Neural crest cell (in vitro differentiated cells): ENCODE measurements at regions not wholly inside any gene's neighbourhood (a gene's known extent, or its start where the extent isn't known, plus 50 kb on each side); places are given as distances from the start of the nearest gene placed in this dataset.

Experiments
- DNase-seq: peaks from one replicate; pipeline ENCODE4 v3.0.0; 2021; ENCODE audit warnings: low read depth, mixed read lengths, low spot score
- H3K27ac Mint-ChIP-seq: one replicate; pipeline ENCODE4 v1.8.0; 2021; ENCODE audit warnings: mild to moderate bottlenecking, mixed read lengths; ENCODE audit not compliant: unreplicated experiment
- H3K27me3 Mint-ChIP-seq: 2 replicates; pipeline ENCODE4 v1.8.0; 2021; ENCODE audit warnings: low read depth, mild to moderate bottlenecking, mixed read lengths
- H3K36me3 Mint-ChIP-seq: 2 replicates; pipeline ENCODE4 v1.8.0; 2021; ENCODE audit warnings: low read depth, mild to moderate bottlenecking, mixed read lengths
- H3K4me1 Mint-ChIP-seq: 2 replicates; pipeline ENCODE4 v1.8.0; 2021; ENCODE audit warnings: mixed read lengths
- H3K4me3 Mint-ChIP-seq: one replicate; pipeline ENCODE4 v1.8.0; 2021; ENCODE audit warnings: mild to moderate bottlenecking, mixed read lengths
- H3K9me3 Mint-ChIP-seq: 2 replicates; pipeline ENCODE4 v1.8.0; 2021; ENCODE audit warnings: mixed read lengths
- TF ChIP-seq, protein P1 (sequence below): fragments of 200-600 bp; sonication (generic); conservative IDR thresholded peaks from 2 replicates; pipeline ENCODE4 v1.5.0; 2021; ENCODE audit warnings: antibody characterized with exemption, mild to moderate bottlenecking

DNA sequence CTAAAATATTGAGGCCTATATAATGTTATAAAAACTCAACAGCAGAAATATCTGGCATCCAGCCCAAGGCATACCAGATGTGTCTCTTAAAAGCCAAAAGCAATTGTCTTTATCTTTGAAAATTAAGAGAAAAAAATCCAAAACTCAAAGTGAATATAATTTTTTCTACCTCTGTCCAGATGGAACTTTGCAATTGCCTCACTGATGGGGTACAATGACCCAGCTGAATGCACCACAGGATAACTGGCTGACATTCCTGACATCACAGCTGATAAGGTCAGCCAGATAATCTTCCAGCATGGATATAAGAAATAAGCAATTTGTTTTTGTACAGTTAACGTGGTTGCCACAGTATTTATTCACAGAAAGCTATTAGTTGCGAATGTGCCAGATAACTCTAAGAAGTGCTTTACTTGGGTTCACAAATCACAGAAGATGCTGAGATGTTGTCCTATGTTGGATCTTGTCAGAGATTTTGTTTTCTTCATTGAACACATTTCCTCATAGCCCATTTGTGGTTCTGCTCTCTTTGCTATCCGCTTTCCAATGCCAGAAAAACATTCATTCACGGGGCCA, 566.9 kb upstream of the CCDC54 start:
- Mint-ChIP-seq H3K27ac (no peak overlapping the region), H3K27me3 (no peaks in the 10 kb centered on the region), H3K4me1 (no peaks in the 10 kb centered on the region), H3K4me3 (no peak overlapping the region), H3K9me3 (no peaks in the 10 kb centered on the region), H3K36me3 (no peaks in the 10 kb centered on the region)
- DNase-seq: no peak
- TF ChIP-seq, protein P1, sequence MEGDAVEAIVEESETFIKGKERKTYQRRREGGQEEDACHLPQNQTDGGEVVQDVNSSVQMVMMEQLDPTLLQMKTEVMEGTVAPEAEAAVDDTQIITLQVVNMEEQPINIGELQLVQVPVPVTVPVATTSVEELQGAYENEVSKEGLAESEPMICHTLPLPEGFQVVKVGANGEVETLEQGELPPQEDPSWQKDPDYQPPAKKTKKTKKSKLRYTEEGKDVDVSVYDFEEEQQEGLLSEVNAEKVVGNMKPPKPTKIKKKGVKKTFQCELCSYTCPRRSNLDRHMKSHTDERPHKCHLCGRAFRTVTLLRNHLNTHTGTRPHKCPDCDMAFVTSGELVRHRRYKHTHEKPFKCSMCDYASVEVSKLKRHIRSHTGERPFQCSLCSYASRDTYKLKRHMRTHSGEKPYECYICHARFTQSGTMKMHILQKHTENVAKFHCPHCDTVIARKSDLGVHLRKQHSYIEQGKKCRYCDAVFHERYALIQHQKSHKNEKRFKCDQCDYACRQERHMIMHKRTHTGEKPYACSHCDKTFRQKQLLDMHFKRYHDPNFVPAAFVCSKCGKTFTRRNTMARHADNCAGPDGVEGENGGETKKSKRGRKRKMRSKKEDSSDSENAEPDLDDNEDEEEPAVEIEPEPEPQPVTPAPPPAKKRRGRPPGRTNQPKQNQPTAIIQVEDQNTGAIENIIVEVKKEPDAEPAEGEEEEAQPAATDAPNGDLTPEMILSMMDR: no peak

DNA sequence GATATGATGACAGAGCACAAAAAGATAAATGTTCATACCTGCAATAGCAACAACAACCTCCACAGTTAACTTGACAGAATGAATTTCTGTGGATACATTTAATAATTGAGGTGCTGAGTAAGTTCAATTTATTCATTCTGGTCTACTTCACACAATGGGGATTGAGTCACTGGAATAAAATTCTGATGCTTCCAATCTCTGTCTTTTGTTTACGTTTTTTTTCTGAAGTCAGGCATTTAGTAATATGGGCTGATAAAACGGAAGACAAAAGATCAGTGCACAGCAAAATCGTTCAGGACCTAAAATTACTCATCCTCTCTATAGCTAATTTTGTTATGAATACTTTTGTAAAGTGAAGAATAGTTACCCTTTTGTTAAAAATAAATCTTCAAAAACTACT, 565.9 kb upstream of the CCDC54 start:
- TF ChIP-seq, protein P1: no peak
- Mint-ChIP-seq H3K9me3 (no peaks in the 10 kb centered on the region), H3K36me3 (no peaks in the 10 kb centered on the region), H3K27me3 (no peaks in the 10 kb centered on the region), H3K4me3 (no peak overlapping the region), H3K4me1 (no peaks in the 10 kb centered on the region), H3K27ac (no peak overlapping the region)
- no peak for DNase-seq

DNA sequence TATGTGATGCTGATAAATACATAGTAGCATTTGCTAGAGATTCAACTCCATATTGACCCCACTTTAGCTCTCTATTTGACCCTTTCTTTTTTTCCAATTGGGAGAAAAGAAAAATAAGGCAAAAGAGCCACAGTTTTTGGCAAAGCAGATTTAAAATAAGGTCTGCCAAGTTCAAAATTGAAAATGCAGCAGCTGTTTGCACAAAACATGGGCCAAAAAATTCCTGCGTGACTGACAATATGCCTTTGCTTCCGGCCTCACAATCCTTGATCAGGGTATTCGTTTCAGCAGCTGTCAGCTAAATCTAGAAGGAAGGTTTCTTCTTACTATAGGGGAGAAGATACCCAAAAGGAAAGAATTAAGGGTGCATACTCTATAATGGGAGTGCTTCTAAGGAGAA, 563.5 kb upstream of the CCDC54 start:
- H3K4me3 Mint-ChIP-seq: no peak overlapping the region
- TF ChIP-seq, protein P1: no peak
- H3K27ac Mint-ChIP-seq: no peak overlapping the region

DNA sequence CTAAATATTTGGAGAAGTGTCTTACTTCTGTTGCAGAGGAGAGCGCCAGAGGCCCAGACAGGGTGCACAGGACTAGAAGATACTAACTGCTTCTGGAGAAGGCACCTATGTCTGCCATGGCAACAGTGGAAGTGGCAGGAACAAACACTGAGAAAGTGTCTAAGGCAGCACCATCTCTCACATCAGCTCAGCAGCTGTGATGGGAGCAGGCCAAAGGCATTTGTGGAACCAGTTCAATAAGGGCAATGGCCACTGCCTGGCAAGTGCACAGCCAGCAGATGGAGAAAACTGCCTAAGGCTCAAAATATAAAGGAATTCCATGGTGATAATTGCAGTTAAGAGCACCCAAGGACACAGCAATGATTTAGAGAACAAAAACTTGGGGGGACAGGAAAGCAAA, 563.0 kb upstream of the CCDC54 start:
- no peak for DNase-seq
- H3K4me3 Mint-ChIP-seq: no peak overlapping the region
- no peaks in the 10 kb centered on the region for H3K4me1 Mint-ChIP-seq
- no peaks in the 10 kb centered on the region for H3K36me3 Mint-ChIP-seq
- no peaks in the 10 kb centered on the region for H3K9me3 Mint-ChIP-seq
- H3K27me3 Mint-ChIP-seq: no peaks in the 10 kb centered on the region
- TF ChIP-seq, protein P1: no peak
- H3K27ac Mint-ChIP-seq: no peak overlapping the region

More for the DNA sequence above, 563.5 kb upstream of the CCDC54 start:
- H3K9me3 Mint-ChIP-seq: no peaks in the 10 kb centered on the region
- no peak for DNase-seq
- H3K36me3 Mint-ChIP-seq: no peaks in the 10 kb centered on the region
- no peaks in the 10 kb centered on the region for H3K4me1 Mint-ChIP-seq
- H3K27me3 Mint-ChIP-seq: no peaks in the 10 kb centered on the region

DNA sequence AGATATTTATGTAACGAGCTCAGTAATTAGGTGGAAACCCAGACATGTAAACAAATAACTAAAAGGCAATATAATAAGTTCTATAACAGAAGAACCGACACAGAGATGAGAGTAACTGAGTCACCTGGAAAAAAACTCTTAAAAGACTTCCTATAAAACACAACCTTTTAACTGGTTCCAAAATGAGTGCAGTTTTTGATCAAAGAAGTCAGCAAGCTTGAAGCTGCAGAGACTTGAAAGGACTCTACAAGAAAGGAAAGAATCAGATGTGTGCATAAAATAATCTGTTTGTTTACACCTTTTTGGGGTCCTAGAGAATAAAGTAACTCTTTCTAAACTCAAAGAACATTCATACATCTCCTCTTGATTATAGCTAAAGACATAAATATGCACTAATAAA, 560.4 kb upstream of the CCDC54 start:
- Mint-ChIP-seq H3K36me3 (no peaks in the 10 kb centered on the region), H3K4me1 (no peaks in the 10 kb centered on the region), H3K27ac (no peak overlapping the region), H3K9me3 (no peaks in the 10 kb centered on the region), H3K4me3 (no peak overlapping the region), H3K27me3 (no peaks in the 10 kb centered on the region)
- TF ChIP-seq, protein P1: no peak
- no peak for DNase-seq
